Coronary artery (tissue), 2 donors: ENCODE measurements at regions not wholly inside any gene's neighbourhood (a gene's known extent, or its start where the extent isn't known, plus 50 kb on each side); places are given as distances from the start of the nearest gene placed in this dataset.

ENCODE experiments used
- DNase-seq: peaks from one replicate; pipeline ENCODE4 v3.0.0-alpha.2; 2017; ENCODE audit warnings: low spot score
- H3K27ac ChIP-seq, 2 donors: fragments of 200-600 bp; sonication (generic); one replicate each; pipeline ENCODE4 v1.5.1; 2016 to 2019
- H3K4me3 ChIP-seq: fragments of 200-600 bp; sonication (generic); 2 replicates; pipeline ENCODE4 v1.5.1; 2016; ENCODE audit warnings: mild to moderate bottlenecking, moderate library complexity
- TF ChIP-seq, protein P1 (sequence below): fragments of 200-600 bp; sonication (generic); IDR thresholded peaks from one replicate; pipeline ENCODE4 v1.5.1; 2019; ENCODE audit warnings: antibody characterized with exemption

DNA sequence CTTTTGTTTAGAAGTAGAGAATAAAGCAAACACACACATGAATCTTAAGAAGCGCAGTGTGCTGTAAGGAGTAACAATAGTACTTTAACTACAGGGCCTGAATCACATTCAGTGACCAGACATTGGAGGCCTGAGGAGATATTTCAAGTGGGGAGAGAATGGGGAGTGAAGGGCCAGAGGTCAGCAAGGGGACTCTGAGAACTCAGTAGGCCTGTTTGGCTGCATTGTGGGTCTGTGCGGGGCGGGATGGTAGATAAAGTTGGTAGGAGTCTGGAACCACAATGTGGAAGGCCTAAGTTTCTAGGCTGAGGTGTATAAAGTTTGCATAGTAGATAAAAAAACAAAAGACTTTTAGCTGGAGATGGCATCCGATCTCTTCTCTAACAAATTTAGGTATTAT lies 52.7 kb upstream of the WLS start:
- TF ChIP-seq, protein P1, sequence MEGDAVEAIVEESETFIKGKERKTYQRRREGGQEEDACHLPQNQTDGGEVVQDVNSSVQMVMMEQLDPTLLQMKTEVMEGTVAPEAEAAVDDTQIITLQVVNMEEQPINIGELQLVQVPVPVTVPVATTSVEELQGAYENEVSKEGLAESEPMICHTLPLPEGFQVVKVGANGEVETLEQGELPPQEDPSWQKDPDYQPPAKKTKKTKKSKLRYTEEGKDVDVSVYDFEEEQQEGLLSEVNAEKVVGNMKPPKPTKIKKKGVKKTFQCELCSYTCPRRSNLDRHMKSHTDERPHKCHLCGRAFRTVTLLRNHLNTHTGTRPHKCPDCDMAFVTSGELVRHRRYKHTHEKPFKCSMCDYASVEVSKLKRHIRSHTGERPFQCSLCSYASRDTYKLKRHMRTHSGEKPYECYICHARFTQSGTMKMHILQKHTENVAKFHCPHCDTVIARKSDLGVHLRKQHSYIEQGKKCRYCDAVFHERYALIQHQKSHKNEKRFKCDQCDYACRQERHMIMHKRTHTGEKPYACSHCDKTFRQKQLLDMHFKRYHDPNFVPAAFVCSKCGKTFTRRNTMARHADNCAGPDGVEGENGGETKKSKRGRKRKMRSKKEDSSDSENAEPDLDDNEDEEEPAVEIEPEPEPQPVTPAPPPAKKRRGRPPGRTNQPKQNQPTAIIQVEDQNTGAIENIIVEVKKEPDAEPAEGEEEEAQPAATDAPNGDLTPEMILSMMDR, result no peak
- DNase-seq, result no peak
- no peak overlapping the region for H3K4me3 ChIP-seq
- H3K27ac ChIP-seq, result no peak overlapping the region

DNA sequence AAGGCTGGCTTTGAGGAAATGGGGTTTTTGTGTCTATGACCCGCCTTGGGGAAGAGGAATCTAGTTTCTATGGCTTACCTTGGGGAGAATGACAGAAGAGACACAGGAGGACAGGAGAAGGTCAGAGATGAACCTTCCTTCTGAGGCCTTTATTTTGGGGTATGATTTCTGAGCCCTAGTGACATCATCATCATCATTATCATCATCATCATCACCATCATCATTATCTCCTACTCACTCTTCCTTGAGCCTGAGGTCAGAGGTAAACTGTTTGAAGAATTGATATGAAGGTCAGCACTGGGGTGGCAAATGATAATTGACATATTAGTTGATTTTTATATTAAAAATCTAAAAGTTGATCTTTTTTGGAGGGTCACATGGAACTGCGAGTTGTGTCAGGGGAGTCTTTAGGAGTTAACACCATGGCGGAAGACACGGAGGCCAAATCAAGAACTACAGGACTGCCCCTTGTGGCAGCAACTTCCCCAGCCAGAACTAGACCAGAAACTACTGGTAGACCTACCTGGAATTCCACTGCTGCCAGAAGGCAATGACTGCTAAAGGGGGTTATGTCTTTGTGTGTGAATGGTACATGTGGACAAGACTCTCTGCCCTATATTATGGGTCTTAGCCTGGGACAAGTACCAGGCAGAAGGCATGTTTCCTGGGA lies 49.8 kb upstream of the WLS start:
- H3K4me3 ChIP-seq, result no peak overlapping the region
- TF ChIP-seq, protein P1, result no peak
- no peak for DNase-seq
- H3K27ac ChIP-seq, result no peak overlapping the region
